Tibial nerve (tissue), 4 donors: ENCODE measurements at regions not wholly inside any gene's neighbourhood (a gene's known extent, or its start where the extent isn't known, plus 50 kb on each side); places are given as distances from the start of the nearest gene placed in this dataset.
"Not testable (repeated sequence)": the region's sequence is repeated elsewhere in the genome, so short reads cannot be mapped to it uniquely, and the experiment has no call there.

Source experiments
- EP300 ChIP-seq, 2 donors: sonication (generic); formaldehyde crosslinking; IDR thresholded peaks; one replicate each; pipeline ENCODE4 v1.6.1; 2017; ENCODE audit warnings: antibody characterized with exemption in 2 of 2, mild to moderate bottlenecking in 1 of 2
- POLR2A ChIP-seq, 2 donors: fragments of 450-650 bp; IDR thresholded peaks; one replicate each; pipeline ENCODE4 v1.6.1; 2017; ENCODE audit warnings: antibody characterized with exemption in 2 of 2, mild to moderate bottlenecking in 2 of 2, moderate library complexity in 2 of 2
- TF ChIP-seq, protein P1 (sequence below), 5 experiments: fragments of 200-600 bp in 3 of 5; fragments of 450-650 bp in 2 of 5; sonication (generic) in 3 of 5; IDR thresholded peaks; one replicate each; pipeline ENCODE4 v1.5.1; 2016 to 2019; ENCODE audit warnings: antibody characterized with exemption in 5 of 5, mild to moderate bottlenecking in 3 of 5, moderate library complexity in 2 of 5

DNA sequence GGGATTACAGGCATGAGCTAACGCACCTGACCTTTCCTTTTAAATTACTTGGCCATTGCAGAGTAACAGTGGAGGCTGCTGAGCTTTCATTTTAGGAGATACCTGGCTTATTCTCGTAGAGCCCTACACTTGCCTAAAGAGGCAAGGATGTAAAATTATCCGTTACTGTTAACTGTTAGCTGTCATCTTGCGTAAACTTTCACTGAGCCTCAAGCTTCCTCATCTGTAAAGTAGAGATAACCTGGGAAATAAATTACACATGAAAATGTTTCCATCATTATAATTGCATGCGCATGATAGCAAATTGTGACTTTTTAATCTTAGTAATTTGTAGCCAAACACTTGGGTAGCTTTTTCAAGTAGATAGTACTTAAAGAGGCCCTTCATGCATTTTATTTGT, 118.8 kb upstream of the VKORC1L1 start:
- TF ChIP-seq, protein P1, sequence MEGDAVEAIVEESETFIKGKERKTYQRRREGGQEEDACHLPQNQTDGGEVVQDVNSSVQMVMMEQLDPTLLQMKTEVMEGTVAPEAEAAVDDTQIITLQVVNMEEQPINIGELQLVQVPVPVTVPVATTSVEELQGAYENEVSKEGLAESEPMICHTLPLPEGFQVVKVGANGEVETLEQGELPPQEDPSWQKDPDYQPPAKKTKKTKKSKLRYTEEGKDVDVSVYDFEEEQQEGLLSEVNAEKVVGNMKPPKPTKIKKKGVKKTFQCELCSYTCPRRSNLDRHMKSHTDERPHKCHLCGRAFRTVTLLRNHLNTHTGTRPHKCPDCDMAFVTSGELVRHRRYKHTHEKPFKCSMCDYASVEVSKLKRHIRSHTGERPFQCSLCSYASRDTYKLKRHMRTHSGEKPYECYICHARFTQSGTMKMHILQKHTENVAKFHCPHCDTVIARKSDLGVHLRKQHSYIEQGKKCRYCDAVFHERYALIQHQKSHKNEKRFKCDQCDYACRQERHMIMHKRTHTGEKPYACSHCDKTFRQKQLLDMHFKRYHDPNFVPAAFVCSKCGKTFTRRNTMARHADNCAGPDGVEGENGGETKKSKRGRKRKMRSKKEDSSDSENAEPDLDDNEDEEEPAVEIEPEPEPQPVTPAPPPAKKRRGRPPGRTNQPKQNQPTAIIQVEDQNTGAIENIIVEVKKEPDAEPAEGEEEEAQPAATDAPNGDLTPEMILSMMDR (IDR thresholded peaks at IDR 0.05) = not testable (repeated sequence)
- not testable (repeated sequence) for TF ChIP-seq EP300, POLR2A (IDR thresholded peaks at IDR 0.05)
